Ramos (cell line): ENCODE measurements at regions not wholly inside any gene's neighbourhood (a gene's known extent, or its start where the extent isn't known, plus 50 kb on each side); places are given as distances from the start of the nearest gene placed in this dataset.

Experiments used
- in situ Hi-C: fragments of 300-500 bp; cut with MboI; formaldehyde crosslinking; loops from one replicate; pipeline ENCODE4 v1.14.3; 2022; ENCODE audit warnings: low sequenced_read_pairs; ENCODE audit not compliant: unreplicated experiment

DNA sequence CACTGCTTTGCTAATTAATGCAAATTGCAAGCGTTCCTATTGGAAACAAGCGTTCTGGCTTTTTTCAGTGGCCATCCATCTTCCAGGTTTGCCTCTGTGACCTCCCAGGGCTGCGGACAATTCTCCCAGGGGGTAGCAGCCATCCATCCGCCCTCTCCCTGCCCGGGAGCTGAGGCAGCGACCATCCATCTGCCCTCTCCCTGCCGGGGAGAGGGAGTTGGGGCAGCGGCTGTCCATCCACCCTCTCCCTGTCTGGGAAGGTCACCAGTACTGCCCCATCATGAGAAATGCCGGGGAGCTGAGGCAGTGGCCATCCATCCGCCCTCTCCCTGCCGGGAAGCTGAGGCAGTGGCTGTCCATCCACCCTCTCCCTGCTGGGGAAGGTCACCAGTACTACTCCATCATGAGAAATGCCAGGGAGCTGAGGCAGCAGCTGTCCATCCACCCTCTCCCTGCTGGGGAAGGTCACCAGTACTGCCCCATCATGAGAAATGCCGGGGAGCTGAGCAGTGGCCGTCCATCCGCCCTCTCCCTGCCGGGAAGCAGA is 394.7 kb downstream of the BRD1 start:
- in situ Hi-C loops, result no loop called here

DNA sequence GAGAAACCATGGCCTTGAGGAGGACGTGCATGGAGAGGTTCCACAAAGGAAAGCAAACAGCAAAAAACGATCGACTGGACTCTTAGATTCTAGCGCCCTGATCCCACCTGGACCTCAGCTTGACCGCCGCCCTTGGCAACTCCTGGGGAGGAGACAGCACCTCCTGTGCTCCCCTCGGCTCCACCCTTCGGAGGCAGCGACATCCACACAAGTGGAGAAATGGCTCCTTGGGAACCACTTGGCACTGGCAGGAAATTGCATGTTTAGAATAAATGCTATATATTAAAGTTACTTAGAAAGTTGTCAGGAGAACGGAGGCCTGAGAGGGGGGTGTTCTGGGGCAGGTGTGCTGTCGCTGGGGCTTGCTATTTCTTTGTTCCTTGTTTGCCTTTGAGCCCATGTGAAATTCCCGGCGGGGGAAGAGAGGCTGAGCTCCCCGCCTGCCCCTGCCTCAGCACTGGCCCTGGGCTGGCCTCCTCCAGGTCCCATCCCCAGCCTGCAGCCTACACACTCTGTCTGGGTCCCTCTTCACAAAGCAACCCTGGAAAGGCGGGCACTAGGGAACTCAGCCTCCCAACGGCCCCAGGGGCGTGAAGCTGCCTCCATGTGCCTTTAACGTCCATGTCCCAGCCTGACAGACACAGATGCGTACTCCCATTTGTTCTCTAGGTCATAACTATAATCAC is 395.3 kb downstream of the BRD1 start:
- in situ Hi-C loops, result no loop called here

DNA sequence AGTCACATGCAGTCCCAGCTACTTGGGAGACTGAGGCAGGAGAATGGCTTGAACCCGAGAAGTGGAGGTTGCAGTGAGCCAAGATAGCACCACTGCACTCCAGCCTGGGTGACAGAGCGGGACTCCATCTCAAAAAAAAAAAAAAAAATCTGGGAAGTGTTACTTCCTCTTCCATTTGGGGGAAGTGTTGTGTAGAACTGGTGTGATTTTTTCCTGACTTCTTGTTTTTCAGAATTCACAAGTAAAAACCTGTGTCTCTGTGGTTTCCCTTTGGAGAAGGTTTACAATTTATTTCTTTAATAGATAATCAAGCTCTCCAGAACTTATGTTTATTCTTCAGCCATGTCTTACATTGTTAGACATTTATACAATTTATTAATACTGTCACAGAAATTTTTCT is 396.1 kb downstream of the BRD1 start:
- in situ Hi-C loops, result no loop called here

DNA sequence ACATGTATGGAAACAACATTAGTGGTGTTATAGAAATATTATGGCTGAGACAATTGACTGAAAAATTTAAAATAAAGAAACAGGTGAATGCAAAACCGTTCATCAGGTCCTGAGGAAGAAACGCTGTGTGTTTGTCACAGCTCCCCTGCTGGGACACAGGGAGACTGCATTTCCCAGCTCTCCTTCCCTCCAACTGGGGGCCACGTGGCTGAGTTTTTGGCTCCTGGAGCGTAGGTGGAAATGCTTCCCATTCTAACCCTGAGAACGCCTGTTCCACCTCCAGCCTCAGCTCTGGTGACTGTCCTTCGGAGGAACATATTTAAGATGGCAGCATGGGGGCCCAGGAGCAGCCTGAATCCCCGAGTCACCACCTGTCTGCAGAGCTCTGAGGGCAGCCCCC is 398.6 kb downstream of the BRD1 start:
- in situ Hi-C loops, result no loop called here

DNA sequence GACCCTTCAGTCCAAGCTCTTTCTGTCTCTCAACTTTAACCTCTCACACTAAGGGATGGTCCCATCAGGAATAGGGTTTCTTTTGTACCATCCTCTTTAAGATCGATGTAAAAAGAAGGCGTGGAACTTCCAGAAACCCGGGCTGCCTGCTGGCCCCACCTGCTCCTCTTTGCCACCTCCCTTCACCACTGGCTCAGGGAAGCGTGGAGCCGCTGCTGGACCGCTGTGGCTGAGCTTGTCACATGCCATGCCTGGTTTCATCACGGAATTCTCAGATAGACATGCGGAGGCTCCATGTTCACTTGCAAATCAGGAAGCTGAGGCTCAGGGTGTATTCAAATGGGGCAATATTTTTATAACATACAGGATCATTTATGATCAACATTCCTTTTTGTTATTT is 399.7 kb downstream of the BRD1 start:
- in situ Hi-C loops, result no loop called here

DNA sequence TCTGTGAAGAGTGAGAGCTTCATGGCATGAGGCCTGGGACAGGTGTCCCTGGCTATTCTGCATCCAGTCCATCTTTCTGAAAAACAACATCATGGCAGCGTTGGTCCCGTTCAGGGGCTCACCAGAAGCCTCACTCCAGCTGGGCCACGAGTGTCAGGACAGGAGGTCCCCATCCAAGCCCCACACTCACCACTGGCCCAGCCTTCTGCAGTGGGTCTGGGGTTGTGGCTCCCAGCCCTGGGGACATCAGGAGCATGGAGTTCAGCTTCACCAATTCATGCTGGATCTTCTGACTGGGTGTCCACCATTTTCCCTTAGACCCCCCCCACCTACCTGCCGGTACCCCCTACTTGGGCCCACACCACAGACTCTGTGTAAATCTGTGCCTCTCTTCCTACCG is 400.3 kb downstream of the BRD1 start:
- in situ Hi-C loops, result no loop called here

DNA sequence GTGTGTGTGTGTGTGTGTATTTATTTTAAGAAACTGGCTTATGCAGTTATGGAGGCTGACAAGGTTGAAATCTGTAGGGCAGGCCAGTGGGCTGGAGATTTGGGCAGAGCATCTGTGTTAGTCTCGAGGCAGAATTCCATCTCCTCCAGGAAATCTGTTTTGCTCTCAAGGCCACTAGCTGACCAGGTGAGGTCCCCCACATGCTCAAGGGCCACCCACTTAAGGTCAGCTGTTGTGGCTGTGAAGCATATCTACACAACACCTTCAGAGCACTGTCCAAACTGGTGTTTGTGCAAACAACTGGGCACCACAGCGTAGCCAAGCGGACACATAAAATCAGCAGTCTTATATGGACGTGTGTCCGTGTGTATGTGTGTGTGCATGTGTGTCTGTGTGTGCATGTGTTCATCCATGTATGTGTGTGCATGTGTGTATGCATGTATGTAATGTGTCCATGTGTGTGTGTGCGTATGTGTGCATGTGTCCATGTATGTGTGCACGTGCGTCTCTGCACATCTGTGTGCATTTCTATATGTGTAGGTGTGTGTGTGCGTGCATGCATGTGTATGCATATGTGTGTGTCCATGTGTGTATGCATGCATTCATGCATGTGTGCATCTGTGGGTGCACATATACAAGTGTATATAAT is 400.9 kb downstream of the BRD1 start:
- in situ Hi-C loops, result no loop called here

DNA sequence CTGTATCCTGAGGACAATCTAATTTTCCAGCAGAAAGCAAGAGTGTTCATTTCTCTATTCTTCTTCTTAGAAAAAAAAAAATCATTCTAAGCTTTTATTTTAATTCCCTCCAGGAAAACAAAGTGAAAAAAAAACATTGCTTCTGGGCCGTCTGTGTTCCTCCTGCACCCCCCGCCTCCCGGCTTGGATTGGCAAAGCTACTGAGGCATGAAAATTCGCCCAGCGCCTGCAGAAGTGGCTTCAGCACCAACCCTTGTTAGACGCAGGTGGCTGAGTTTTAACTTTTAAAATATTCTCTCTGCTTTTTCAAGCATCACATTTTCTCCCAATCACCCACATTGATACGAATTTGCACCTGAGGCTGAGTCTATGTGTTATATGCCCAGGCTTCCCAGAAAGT is 401.6 kb downstream of the BRD1 start:
- in situ Hi-C loops, result no loop called here

DNA sequence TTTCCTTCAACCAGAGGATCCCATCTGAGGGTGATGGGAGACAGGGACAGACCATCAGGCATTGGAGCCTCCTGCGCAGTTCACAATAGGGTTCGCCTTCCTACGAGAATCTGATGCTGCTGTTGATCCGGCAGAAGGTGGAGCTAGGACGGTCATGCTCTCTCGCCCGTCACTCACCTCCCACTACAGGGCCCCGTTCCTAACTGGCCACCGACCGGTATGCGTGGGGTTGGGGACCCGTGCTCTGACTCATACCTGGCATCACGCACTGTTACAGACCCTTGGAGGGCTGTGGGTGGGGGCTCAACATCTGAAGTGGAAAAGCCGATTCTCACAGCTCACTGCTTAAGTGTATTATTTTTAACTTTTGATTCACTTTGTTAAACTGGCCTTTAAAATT is 402.3 kb downstream of the BRD1 start:
- in situ Hi-C loops, result no loop called here

DNA sequence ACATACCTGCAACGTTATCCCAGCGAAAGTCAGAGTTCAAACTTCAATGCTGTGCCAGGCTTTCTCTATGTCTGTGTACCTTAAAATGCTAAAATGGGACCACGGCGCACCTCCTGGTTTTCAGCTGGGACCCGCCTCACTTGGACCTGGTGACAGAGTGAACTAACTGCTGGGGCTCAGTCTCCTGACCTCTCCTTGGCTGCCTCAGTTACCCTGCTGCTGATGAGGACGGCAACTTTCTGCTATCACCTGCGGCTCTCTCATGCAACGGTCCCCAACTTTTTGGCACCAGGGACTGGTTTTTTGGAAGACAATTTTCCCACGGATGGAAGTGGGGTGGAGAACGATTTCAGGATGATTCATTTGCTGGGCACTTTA is 402.8 kb downstream of the BRD1 start:
- in situ Hi-C loops, result no loop called here

DNA sequence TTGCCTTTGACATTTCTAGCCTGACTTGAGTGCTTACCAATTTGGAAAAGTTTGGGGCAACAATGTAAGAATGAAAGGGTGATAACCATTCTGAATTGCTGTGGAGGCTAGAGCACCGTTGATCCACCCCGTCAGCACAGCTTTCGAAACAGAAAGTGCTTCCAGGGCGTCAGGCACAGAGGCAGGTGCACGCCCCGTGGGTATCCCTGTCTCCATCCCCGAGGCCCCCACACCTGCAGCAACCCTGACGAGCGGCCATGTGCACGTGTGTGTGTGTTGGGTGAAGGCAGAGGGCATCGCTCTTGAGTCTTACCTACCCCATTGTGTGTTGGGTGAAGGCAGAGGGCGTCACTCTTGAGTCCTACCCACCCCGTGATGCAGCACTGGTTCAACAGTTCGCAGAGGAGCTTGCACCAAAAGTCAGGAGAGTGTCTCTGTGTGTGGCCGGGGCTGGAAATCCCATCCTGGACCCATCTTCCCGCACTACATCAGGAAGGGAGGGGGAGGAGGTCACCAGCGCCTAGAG is 404.5 kb downstream of the BRD1 start:
- in situ Hi-C loops, result no loop called here

DNA sequence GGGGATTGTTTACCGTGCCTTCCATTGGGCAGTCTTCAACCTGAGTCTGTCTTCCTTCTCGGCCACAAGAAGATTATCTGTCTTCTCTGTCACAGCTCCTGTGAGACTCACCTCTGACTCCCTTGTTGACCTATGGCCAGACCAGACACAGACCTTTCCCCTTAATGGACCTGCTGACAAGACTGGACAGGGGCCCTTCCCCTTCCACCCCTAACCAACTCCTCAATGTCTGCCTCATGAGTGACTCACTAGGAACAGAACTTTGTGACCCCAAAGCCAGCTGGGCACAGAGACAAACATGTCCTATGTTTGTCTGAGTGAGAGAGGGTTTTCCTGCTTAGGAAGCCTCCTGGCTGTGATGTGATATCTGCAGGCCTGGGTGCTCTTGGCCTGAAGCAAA is 405.0 kb downstream of the BRD1 start:
- in situ Hi-C loops, result no loop called here

DNA sequence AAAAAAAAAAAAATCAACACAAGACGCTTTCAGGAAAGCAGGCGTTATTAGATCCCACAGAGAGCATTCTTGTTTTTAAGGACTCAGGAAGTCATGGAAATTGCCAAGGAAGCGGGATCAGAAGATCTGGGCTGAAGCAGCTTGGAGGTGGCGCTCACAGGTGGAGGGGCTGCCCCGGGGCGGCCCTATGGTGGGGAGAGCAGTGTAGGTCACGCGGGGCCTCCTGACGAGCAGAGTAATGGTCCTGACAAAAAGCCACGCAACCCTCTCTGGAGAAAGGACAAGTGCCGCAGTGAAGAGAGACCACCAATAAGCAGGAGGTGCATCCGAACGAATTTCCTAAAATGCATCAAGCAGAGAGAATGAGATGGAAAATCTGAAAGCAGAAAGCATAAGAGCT is 407.0 kb downstream of the BRD1 start:
- in situ Hi-C loops, result no loop called here

DNA sequence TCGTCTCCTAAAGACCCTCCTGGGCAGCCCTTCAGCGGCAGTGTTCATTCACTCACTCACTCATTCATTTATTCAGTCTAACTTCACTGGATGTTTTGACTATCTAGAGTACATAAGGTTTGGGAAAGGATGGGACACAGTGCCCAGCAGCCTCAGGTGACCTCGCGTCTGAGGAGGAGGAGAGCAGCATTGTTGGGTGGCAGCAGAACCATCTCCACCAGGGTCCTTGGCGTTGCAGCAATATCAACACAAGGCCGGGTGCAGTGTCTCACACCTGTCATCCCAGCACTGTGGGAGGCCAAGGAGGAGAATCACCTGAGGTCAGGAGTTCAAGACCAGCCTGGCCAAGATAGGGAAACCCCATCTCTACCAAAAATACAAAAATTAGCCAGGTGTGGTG is 408.0 kb downstream of the BRD1 start:
- in situ Hi-C loops, result no loop called here

DNA sequence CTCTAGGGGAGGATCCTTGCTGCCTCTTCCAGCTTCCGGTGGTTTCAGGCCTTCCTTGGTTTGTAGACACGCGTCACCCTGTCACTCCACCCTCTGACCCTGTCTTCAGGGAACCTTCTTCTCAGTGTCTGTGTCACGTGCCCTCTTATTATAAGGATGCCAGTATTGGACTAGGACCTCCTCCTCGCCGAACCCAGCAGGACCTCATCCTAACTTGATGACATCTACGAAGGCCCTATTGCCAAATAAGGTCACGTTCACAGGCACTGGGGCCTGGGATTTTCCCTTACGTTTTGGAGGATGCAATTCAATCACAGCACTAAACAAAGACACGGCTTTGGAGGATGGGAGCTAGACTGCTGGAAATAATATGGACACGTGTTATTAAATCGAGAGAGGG is 408.7 kb downstream of the BRD1 start:
- in situ Hi-C loops, result no loop called here

DNA sequence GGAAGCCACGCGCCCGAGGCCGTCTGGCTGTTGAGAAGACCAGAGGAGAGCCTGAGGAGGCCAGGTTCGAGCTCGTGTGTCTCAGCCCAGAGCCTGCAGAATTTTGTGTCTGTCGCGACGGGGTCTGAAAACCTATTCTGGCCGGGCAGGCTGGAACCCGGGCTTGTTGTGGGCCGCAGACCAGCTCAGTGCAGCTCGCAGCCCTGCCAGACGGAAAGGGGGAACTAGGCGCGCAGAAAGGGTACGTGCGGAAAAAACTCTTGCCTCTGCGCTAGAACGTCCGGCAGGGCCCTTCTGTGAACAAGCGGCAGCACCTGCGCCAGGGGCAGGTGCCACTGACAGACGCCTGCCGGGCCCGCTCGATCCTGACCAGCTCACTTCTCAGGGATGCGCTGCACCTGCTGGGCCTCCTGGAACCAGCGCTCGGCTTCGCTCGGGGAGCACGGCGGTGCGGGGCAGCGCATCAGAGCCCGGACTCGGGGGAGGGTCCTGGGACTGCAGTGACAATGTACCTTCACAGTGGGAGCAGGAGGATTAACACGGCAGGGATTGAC is 409.3 kb downstream of the BRD1 start:
- in situ Hi-C loops, result no loop called here

DNA sequence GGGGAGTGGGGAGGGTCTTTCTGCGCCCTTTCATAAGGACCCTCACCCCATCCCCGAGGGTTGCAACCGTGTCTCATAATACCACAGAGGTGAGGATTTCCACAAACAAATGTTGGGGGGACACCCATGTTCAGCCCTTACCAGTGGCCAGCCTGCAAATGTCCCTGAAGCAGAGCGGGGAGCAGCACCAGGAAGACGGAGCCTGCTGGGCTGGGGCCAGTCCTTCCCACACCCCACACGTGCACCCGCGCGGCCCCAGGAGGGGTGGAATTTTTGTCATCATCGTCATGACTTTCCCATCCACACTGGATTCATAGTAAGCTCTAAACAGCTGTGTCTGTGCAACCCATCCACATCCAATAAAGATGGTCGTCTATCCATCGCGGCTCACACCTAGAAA is 409.8 kb downstream of the BRD1 start:
- in situ Hi-C loops, result no loop called here

DNA sequence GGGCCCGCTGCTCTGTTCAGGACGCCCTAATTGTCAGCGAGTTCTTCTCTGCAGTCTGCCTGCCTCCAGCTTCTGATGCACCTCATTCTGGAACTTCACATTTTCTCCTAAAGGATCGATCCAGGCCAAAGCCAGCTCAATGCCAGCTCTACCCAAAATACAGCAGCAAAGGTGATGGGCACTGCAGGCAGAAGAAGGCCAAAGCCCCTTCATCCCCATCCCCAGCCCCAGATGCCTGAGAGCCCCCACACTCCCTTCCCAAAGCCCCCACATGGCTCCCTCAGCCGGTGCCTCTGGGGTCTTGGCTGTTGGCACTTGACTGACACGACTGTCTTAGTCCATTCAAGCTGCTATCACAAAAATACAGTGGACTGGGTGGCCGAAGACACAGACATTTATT is 410.3 kb downstream of the BRD1 start:
- in situ Hi-C loops, result no loop called here

DNA sequence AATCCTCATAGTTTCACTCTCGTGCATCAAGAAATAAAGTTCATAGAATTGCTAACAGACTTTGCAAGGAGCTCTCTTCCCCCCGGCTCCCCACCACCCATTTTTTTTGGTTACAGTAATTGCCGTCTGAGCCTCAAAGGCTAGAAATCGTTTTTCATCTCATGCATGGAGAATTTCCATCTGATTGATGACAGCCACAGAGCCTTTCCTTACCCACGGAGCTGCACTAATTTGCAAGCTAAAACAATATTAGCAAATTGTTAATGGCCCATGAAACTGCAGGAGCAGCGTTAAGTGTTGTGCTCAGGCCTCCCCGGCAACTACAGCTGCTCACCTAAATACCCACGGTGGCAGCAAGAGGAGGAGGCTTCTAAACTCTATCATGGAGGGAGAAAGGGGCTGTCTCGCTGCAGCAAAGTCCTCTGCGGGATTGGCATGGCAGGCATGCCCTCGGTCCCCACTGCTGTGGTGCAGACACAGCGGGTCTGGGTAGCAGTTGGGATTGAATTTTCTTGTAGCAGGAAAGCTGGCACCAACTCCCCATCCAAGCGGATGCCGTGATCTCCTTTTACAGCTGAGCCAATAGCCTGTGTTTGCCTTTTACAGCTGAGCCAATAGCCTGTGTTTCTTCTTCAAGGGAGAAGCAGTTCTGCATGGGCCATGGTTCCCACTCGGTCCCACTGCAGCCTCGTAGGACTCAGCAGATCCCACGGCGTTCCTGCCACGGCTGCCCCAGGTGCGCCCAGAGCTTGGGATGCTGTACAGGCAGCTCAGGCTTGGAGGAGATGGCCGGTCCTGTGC is 412.3 kb downstream of the BRD1 start:
- in situ Hi-C loops, result no loop called here

DNA sequence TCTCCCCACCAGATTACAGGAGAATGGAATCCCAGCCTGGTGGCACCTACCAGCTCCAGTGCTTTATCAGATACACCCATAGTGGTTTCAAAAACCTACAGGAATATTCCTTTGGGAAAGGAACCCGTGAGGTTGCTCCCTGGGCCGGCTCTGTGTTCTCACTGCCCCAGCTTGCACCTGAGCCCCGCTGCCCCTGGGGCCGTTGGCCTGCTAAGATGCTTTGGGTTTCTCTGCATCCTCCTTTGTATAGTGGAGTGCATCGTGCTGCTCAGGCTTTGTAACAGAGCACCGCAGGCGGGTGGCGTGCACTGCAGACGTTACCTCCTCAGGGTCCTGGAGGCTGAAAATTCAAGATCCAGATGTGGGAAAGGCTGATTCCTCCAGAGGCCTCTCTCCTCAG is 414.1 kb downstream of the BRD1 start:
- in situ Hi-C loops, result no loop called here

DNA sequence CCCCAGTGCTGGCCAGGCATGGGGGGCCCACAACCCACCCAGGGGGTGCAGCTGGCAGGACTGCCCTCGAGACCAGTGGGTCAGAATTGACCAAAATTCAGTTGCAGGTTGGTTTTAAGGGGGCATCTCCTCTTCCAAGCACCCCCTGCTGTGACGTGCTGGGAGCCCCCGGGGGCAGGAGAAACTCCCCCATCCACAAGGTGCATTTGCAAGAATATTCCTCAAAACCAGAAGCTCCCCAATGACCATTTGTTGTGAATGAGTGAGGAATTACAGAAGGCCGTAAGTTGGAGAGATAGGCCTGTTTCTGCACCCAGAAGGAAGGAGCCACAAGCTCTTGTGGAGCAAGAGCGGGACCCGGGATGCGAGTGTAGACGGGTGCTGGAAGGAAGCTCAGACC is 414.5 kb downstream of the BRD1 start:
- in situ Hi-C loops, result no loop called here
